ENCODE measurements at regions not wholly inside any gene's neighbourhood (a gene's known extent, or its start where the extent isn't known, plus 50 kb on each side); places are given as distances from the start of the nearest gene placed in this dataset.

DNA sequence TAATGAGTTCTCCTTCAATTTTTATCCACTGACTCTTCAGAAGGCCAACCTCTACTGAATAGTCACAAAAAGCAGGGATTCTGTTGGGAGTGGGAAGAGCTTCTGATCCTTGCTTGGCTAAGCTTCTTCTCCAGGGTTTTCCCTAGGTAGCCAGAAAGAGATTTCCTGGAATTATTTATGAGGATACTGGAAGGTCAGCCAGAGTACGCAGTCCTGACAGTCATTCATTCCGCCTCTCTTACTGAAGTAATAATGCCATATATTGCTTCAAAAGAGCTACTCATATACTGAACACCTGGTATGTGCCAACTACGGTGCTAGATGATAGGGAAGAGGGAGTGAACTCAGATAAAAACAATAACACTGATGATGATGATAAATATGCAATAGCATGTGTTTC, 116.1 kb downstream of the CCDC34 start:
- TF ChIP-seq, protein P1, sequence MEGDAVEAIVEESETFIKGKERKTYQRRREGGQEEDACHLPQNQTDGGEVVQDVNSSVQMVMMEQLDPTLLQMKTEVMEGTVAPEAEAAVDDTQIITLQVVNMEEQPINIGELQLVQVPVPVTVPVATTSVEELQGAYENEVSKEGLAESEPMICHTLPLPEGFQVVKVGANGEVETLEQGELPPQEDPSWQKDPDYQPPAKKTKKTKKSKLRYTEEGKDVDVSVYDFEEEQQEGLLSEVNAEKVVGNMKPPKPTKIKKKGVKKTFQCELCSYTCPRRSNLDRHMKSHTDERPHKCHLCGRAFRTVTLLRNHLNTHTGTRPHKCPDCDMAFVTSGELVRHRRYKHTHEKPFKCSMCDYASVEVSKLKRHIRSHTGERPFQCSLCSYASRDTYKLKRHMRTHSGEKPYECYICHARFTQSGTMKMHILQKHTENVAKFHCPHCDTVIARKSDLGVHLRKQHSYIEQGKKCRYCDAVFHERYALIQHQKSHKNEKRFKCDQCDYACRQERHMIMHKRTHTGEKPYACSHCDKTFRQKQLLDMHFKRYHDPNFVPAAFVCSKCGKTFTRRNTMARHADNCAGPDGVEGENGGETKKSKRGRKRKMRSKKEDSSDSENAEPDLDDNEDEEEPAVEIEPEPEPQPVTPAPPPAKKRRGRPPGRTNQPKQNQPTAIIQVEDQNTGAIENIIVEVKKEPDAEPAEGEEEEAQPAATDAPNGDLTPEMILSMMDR (IDR thresholded peaks at IDR 0.05; ENCODE audit: borderline replicate concordance, extremely low read depth, low read length, poor library complexity, severe bottlenecking) = no peak
- no peak for TF ChIP-seq EZH2 (IDR thresholded peaks at IDR 0.05; ENCODE audit: borderline replicate concordance, low read depth, low read length, severe bottlenecking)
